OCI-LY7 (cell line): ENCODE measurements at regions not wholly inside any gene's neighbourhood (a gene's known extent, or its start where the extent isn't known, plus 50 kb on each side); places are given as distances from the start of the nearest gene placed in this dataset. TPM values are rescaled to one million over a fixed set of nuclear protein-coding genes. Genes with fewer than 3 reads are reported as not detected.

ENCODE experiments used
- BruUV-seq: library from RNA; stranded (reverse); fragments of 400-500 nt; replicated peaks from 2 replicates; lab custom pipeline; 2021; lab: Mats Ljungman, UMichigan
- CTCF ChIA-PET: fragments of 300-600 bp; sonication (Branson Sonifier 250); formaldehyde crosslinking; loops from one replicate; lab custom pipeline; 2022; ENCODE audit warnings: antibody characterized with exemption; ENCODE audit not compliant: unreplicated experiment; lab: Charles Lee
- POLR2A ChIA-PET: fragments of 300-600 bp; sonication (Branson Sonifier 250); formaldehyde crosslinking; loops from one replicate; lab custom pipeline; 2022; ENCODE audit warnings: antibody characterized with exemption; lab: Charles Lee
- DNase-seq: peaks from one replicate; pipeline ENCODE4 v3.0.0-alpha.2; 2015; ENCODE audit warnings: low spot score
- H2AFZ ChIP-seq: fragments of 200-600 bp; sonication (generic), shearing (Covaris generic); 2 replicates; pipeline ENCODE4 v1.6.1; 2014; ENCODE audit warnings: mild to moderate bottlenecking, antibody characterized with exemption, low read length, moderate library complexity
- H3K27ac ChIP-seq: fragments of 200-600 bp; sonication (generic); 2 replicates; pipeline ENCODE4 v1.5.1; 2014; ENCODE audit warnings: mixed run types, low read depth, mild to moderate bottlenecking, moderate library complexity, low read length, inconsistent platforms; ENCODE audit not compliant: poor library complexity, severe bottlenecking
- H3K36me3 ChIP-seq: fragments of 200-600 bp; sonication (generic); 2 replicates; pipeline ENCODE4 v1.6.1; 2014; ENCODE audit warnings: mild to moderate bottlenecking, antibody characterized with exemption, low read length, moderate library complexity, mixed read lengths; ENCODE audit not compliant: insufficient read depth
- H3K4me1 ChIP-seq: fragments of 200-600 bp; sonication (generic); 2 replicates; pipeline ENCODE4 v1.5.1; 2014; ENCODE audit warnings: mild to moderate bottlenecking, low read length; ENCODE audit not compliant: insufficient read depth, poor library complexity, severe bottlenecking
- H3K4me2 ChIP-seq: fragments of 200-600 bp; sonication (generic); 2 replicates; pipeline ENCODE4 v1.6.1; 2014; ENCODE audit warnings: mild to moderate bottlenecking, low read length
- H3K4me3 ChIP-seq: fragments of 200-600 bp; sonication (generic); 2 replicates; pipeline ENCODE4 v1.5.1; 2014; ENCODE audit warnings: mild to moderate bottlenecking, low read depth, low read length; ENCODE audit not compliant: poor library complexity, severe bottlenecking
- H3K79me2 ChIP-seq: fragments of 200-600 bp; sonication (generic); 2 replicates; pipeline ENCODE4 v1.6.1; 2016; ENCODE audit warnings: low read depth, mild to moderate bottlenecking, low read length, moderate library complexity, mixed read lengths; ENCODE audit not compliant: insufficient read depth
- H3K9me2 ChIP-seq: fragments of 200-600 bp; sonication (generic); 2 replicates; pipeline ENCODE4 v1.6.1; 2016; ENCODE audit warnings: mild to moderate bottlenecking, low read length, mixed read lengths; ENCODE audit not compliant: insufficient read depth
- H3K9me3 ChIP-seq: fragments of 200-600 bp; sonication (generic); 2 replicates; pipeline ENCODE4 v1.6.1; 2014; ENCODE audit warnings: mild to moderate bottlenecking, mixed run types, low read length, mixed read lengths
- H4K20me1 ChIP-seq: fragments of 200-600 bp; sonication (generic); 2 replicates; pipeline ENCODE4 v1.6.1; 2014; ENCODE audit warnings: mild to moderate bottlenecking, antibody characterized with exemption, low read length, moderate library complexity, mixed read lengths; ENCODE audit not compliant: insufficient read depth
- EZH2phosphoT487 ChIP-seq: fragments of 200-600 bp; sonication (generic); IDR thresholded peaks from 2 replicates; pipeline ENCODE4 v1.6.1; 2018; ENCODE audit warnings: low read depth, borderline replicate concordance, mild to moderate bottlenecking, mixed run types, antibody characterized with exemption, low read length, moderate library complexity, mixed read lengths
- intact Hi-C: fragments of 100-400 bp; cut with micrococcal nuclease; formaldehyde crosslinking; loops from one replicate; pipeline ENCODE4 v1.10.0; 2022; ENCODE audit not compliant: unreplicated experiment
- microRNA-seq: library from miRNA; unstranded; fragments of <30 nt; microRNA quantifications from one replicate; pipeline ENCODE4 v1.2.0, GENCODE V29; 2022; ENCODE audit warnings: borderline replicate concordance
- TF ChIP-seq, protein P1 (sequence below): fragments of 200-600 bp; sonication (generic); conservative IDR thresholded peaks from 2 replicates; pipeline ENCODE4 v1.5.1; 2014; ENCODE audit warnings: mild to moderate bottlenecking, antibody characterized with exemption, low read length, moderate library complexity, mixed read lengths

DNA sequence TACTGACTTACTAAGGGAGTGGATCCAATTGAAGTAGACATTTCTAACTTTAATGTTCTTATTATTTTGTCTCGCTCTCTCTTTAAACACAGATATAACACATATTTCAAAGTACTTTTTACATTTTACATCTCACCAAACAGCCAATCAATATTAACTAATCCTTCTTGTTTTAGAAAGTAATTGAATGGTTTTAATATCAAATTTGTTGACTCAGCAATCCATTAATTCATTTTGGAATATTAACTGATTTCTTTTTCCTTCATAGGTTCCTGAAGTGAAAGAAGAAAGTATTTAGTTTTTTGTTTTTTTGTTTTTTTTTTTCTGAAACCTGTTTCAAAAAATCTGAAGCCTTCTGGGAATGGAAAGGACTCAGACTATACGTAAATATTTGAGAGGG is 62.3 kb upstream of the DPYD start:
- POLR2A ChIA-PET, result no interaction called here
- no TSS peak for BruUV-seq
- no peak overlapping the region for H2AFZ ChIP-seq

DNA sequence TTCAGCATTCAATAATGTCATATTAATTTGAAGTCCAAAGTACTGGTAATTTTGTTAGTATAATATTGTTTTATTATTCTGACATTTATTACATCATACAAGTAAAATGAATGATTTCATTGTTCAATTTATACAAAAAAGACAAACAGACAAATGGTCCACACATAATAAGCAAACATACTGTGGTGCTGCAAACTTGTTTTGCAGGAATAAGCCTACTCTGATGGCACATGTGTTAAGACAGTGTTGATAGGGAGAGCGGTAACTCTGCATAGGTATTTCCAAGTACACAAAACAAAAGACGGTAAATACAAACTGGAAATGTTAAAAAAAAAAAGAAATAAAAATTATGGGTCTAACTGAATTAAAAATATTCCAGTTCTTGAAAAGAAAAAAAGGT is 59.7 kb upstream of the DPYD start:
- ChIA-PET CTCF (no interaction called here), POLR2A (no interaction called here)
- H2AFZ ChIP-seq, result no peak overlapping the region
- no peaks in the 10 kb centered on the region for H4K20me1 ChIP-seq
- intact Hi-C loops, result no loop called here
- no peaks in the 10 kb centered on the region for H3K4me1 ChIP-seq
- TF ChIP-seq, protein P1, sequence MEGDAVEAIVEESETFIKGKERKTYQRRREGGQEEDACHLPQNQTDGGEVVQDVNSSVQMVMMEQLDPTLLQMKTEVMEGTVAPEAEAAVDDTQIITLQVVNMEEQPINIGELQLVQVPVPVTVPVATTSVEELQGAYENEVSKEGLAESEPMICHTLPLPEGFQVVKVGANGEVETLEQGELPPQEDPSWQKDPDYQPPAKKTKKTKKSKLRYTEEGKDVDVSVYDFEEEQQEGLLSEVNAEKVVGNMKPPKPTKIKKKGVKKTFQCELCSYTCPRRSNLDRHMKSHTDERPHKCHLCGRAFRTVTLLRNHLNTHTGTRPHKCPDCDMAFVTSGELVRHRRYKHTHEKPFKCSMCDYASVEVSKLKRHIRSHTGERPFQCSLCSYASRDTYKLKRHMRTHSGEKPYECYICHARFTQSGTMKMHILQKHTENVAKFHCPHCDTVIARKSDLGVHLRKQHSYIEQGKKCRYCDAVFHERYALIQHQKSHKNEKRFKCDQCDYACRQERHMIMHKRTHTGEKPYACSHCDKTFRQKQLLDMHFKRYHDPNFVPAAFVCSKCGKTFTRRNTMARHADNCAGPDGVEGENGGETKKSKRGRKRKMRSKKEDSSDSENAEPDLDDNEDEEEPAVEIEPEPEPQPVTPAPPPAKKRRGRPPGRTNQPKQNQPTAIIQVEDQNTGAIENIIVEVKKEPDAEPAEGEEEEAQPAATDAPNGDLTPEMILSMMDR, result no peak
- TF ChIP-seq EZH2phosphoT487, result no peak
- no peaks in the 10 kb centered on the region for H3K79me2 ChIP-seq
- no peak overlapping the region for H3K4me3 ChIP-seq
- H3K27ac ChIP-seq, result no peak overlapping the region
- no TSS peak for BruUV-seq
- H3K4me2 ChIP-seq, result no peak overlapping the region
- no peaks in the 10 kb centered on the region for H3K36me3 ChIP-seq
- no peaks in the 10 kb centered on the region for H3K9me2 ChIP-seq
- no peak for DNase-seq
- H3K9me3 ChIP-seq, result no peaks in the 10 kb centered on the region

More for the DNA sequence above, 62.3 kb upstream of the DPYD start:
- Histone ChIP-seq H3K36me3 (no peaks in the 10 kb centered on the region), H3K4me2 (no peak overlapping the region), H3K4me1 (no peaks in the 10 kb centered on the region), H4K20me1 (no peaks in the 10 kb centered on the region), H3K79me2 (no peaks in the 10 kb centered on the region), H3K9me2 (no peaks in the 10 kb centered on the region), H3K4me3 (no peak overlapping the region), H3K9me3 (no peaks in the 10 kb centered on the region), H3K27ac (no peak overlapping the region)
- intact Hi-C loops, result no loop called here
- no peak for TF ChIP-seq EZH2phosphoT487
- TF ChIP-seq, protein P1, result no peak
- CTCF ChIA-PET, result no interaction called here
- DNase-seq, result no peak

DNA sequence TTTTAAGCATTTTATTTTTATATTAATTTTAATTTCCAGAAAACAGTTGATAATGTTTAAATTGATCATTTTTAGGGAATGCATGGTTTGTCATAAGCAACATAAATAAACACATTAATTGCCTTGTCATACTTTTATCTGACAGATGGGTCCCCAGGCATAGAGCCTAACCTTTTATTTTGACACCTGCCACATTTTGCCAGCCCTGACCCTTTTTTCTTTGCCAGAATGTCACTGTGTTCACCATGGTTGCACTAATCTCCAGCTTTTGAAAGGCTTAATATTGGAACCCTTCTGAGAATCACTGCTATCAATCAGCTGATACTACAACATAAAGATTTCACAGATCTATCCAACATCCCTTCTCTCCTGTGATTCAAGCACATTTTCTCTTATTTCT is 56.0 kb upstream of the DPYD start:
- Histone ChIP-seq H3K79me2 (no peaks in the 10 kb centered on the region), H3K9me2 (no peaks in the 10 kb centered on the region), H2AFZ (no peak overlapping the region), H3K27ac (no peak overlapping the region), H4K20me1 (no peaks in the 10 kb centered on the region), H3K9me3 (no peaks in the 10 kb centered on the region), H3K4me1 (no peaks in the 10 kb centered on the region), H3K36me3 (no peaks in the 10 kb centered on the region), H3K4me3 (no peak overlapping the region), H3K4me2 (no peak overlapping the region)
- TF ChIP-seq EZH2phosphoT487, result no peak
- TF ChIP-seq, protein P1, result no peak
- ChIA-PET CTCF (no interaction called here), POLR2A (interaction anchor here (0.6 to 1.2 kb wide), 3 partner anchors 24 to 244 kb away, joined by 3 to 6 read pairs (median 4); no protein-coding TSS in a partner anchor)
- no peak for DNase-seq
- intact Hi-C loops, result no loop called here
- BruUV-seq, result no TSS peak

Small RNAs in the stretch of these regions (microRNA-seq; reads per million reads assigned to microRNA genes)
- not detected for gene MIR2682
